ENCODE measurements at regions not wholly inside any gene's neighbourhood (a gene's known extent, or its start where the extent isn't known, plus 50 kb on each side); places are given as distances from the start of the nearest gene placed in this dataset.

GRCh38 chr1:65495137-65495536 is 74.7 kb downstream of the LEPR start:
- H3K4me1 Mint-ChIP-seq, result peaks cover 6% of the 10 kb centered on the region
- TF ChIP-seq CTCF (IDR thresholded peaks at IDR 0.05; ENCODE audit: unreplicated experiment in 3 of 3), result no peak
- no peak overlapping the region for H3K4me3 Mint-ChIP-seq
- H3K27me3 Mint-ChIP-seq (ENCODE audit: low read depth), result no peaks in the 10 kb centered on the region
- H3K27ac Mint-ChIP-seq, result no peak overlapping the region
- H3K9me3 Mint-ChIP-seq, result no peaks in the 10 kb centered on the region
- H3K36me3 Mint-ChIP-seq (ENCODE audit: low read depth), result no peaks in the 10 kb centered on the region

- no peak for TF ChIP-seq CTCF (IDR thresholded peaks at IDR 0.05; ENCODE audit: unreplicated experiment in 3 of 3)
- H3K4me1 Mint-ChIP-seq, result peaks cover 6% of the 10 kb centered on the region
- no peaks in the 10 kb centered on the region for H3K9me3 Mint-ChIP-seq
- no peaks in the 10 kb centered on the region for H3K36me3 Mint-ChIP-seq (ENCODE audit: low read depth)
- H3K27me3 Mint-ChIP-seq (ENCODE audit: low read depth), result no peaks in the 10 kb centered on the region
- H3K27ac Mint-ChIP-seq, result no peak overlapping the region
- no peak overlapping the region for H3K4me3 Mint-ChIP-seq
These were observed 76.9 kb downstream of the LEPR start for GRCh38 chr1:65497256-65497830.

- H3K9me3 Mint-ChIP-seq, result peaks cover 3% of the 10 kb centered on the region
- no peak overlapping the region for H3K27ac Mint-ChIP-seq
- no peaks in the 10 kb centered on the region for H3K4me1 Mint-ChIP-seq
- H3K36me3 Mint-ChIP-seq (ENCODE audit: low read depth), result no peaks in the 10 kb centered on the region
- no peaks in the 10 kb centered on the region for H3K27me3 Mint-ChIP-seq (ENCODE audit: low read depth)
- no peak overlapping the region for H3K4me3 Mint-ChIP-seq
- no peak for TF ChIP-seq CTCF (IDR thresholded peaks at IDR 0.05; ENCODE audit: unreplicated experiment in 3 of 3)
These were observed 83.0 kb downstream of the LEPR start for GRCh38 chr1:65503427-65503826.

- Mint-ChIP-seq H3K4me3 (no peak overlapping the region), H3K27ac (no peak overlapping the region), H3K36me3 (ENCODE audit: low read depth) (no peaks in the 10 kb centered on the region), H3K27me3 (ENCODE audit: low read depth) (no peaks in the 10 kb centered on the region), H3K9me3 (peaks cover 3% of the 10 kb centered on the region), H3K4me1 (no peaks in the 10 kb centered on the region)
- no peak for TF ChIP-seq CTCF (IDR thresholded peaks at IDR 0.05; ENCODE audit: unreplicated experiment in 3 of 3)
These were observed 83.8 kb downstream of the LEPR start for GRCh38 chr1:65504263-65504662.

GRCh38 chr1:65505547-65506300 is 85.3 kb downstream of the LEPR start:
- TF ChIP-seq CTCF (IDR thresholded peaks at IDR 0.05; ENCODE audit: unreplicated experiment in 3 of 3), result no peak
- Mint-ChIP-seq H3K27ac (no peak overlapping the region), H3K27me3 (ENCODE audit: low read depth) (no peaks in the 10 kb centered on the region), H3K4me1 (no peaks in the 10 kb centered on the region), H3K4me3 (no peak overlapping the region), H3K9me3 (peaks cover 3% of the 10 kb centered on the region), H3K36me3 (ENCODE audit: low read depth) (no peaks in the 10 kb centered on the region)

GRCh38 chr1:65508051-65508450 is 87.6 kb downstream of the LEPR start:
- Mint-ChIP-seq H3K4me1 (no peaks in the 10 kb centered on the region), H3K27ac (no peak overlapping the region), H3K9me3 (peaks cover 3% of the 10 kb centered on the region), H3K36me3 (ENCODE audit: low read depth) (no peaks in the 10 kb centered on the region), H3K4me3 (no peak overlapping the region), H3K27me3 (ENCODE audit: low read depth) (no peaks in the 10 kb centered on the region)
- no peak for TF ChIP-seq CTCF (IDR thresholded peaks at IDR 0.05; ENCODE audit: unreplicated experiment in 3 of 3)
